Chondrocyte (in vitro differentiated cells): ENCODE measurements at regions not wholly inside any gene's neighbourhood (a gene's known extent, or its start where the extent isn't known, plus 50 kb on each side); places are given as distances from the start of the nearest gene placed in this dataset.
"Not testable (repeated sequence)": the region's sequence is repeated elsewhere in the genome, so short reads cannot be mapped to it uniquely, and the experiment has no call there.

ENCODE experiments used
- DNase-seq: peaks from one replicate; pipeline ENCODE4 v3.0.0; 2021; ENCODE audit warnings: mixed read lengths, low spot score
- H3K27ac Mint-ChIP-seq: one replicate; pipeline ENCODE4 v1.8.0; 2021; ENCODE audit warnings: mild to moderate bottlenecking, moderate library complexity, mixed read lengths; ENCODE audit not compliant: unreplicated experiment
- H3K27me3 Mint-ChIP-seq: 2 replicates; pipeline ENCODE4 v1.8.0; 2021; ENCODE audit warnings: low read depth, mixed read lengths
- H3K36me3 Mint-ChIP-seq: 2 replicates; pipeline ENCODE4 v1.8.0; 2021; ENCODE audit warnings: low read depth, mixed read lengths
- H3K4me1 Mint-ChIP-seq: 2 replicates; pipeline ENCODE4 v1.8.0; 2021; ENCODE audit warnings: low read depth, mild to moderate bottlenecking, mixed read lengths
- H3K4me3 Mint-ChIP-seq: one replicate; pipeline ENCODE4 v1.8.0; 2021; ENCODE audit warnings: mild to moderate bottlenecking, moderate library complexity, mixed read lengths; ENCODE audit not compliant: unreplicated experiment
- H3K9me3 Mint-ChIP-seq: 2 replicates; pipeline ENCODE4 v1.8.0; 2021; ENCODE audit warnings: low read depth, mixed read lengths
- CTCF ChIP-seq: fragments of 200-600 bp; sonication (generic); IDR thresholded peaks from 2 replicates; pipeline ENCODE4 v1.5.0; 2021; ENCODE audit warnings: antibody characterized with exemption, mild to moderate bottlenecking, moderate library complexity

- H3K4me1 Mint-ChIP-seq: no peaks in the 10 kb centered on the region
- no peaks in the 10 kb centered on the region for H3K36me3 Mint-ChIP-seq
- DNase-seq: no peak
- no peak overlapping the region for H3K4me3 Mint-ChIP-seq
- TF ChIP-seq CTCF: no peak
- H3K9me3 Mint-ChIP-seq: no peaks in the 10 kb centered on the region
- H3K27ac Mint-ChIP-seq: no peak overlapping the region
- peaks cover 26% of the 10 kb centered on the region for H3K27me3 Mint-ChIP-seq
Observed at GRCh38 chr11:116373104-116373944, 399.5 kb downstream of the BUD13 start.

GRCh38 chr11:116371146-116371545, 401.6 kb downstream of the BUD13 start:
- Mint-ChIP-seq H3K4me3 (no peak overlapping the region), H3K36me3 (no peaks in the 10 kb centered on the region), H3K4me1 (peaks cover 12% of the 10 kb centered on the region), H3K9me3 (no peaks in the 10 kb centered on the region), H3K27ac (no peak overlapping the region), H3K27me3 (peaks cover 15% of the 10 kb centered on the region)
- DNase-seq: no peak
- no peak for TF ChIP-seq CTCF

- Mint-ChIP-seq H3K4me3 (no peak overlapping the region), H3K27ac (no peak overlapping the region), H3K9me3 (no peaks in the 10 kb centered on the region), H3K4me1 (peaks cover 15% of the 10 kb centered on the region), H3K36me3 (no peaks in the 10 kb centered on the region), H3K27me3 (peaks cover 15% of the 10 kb centered on the region)
- TF ChIP-seq CTCF: no peak
- no peak for DNase-seq
Observed at GRCh38 chr11:116368784-116369183, 404.0 kb downstream of the BUD13 start.

- no peak for DNase-seq
- Mint-ChIP-seq H3K36me3 (no peaks in the 10 kb centered on the region), H3K27ac (peak overlapping the region; percentile 15), H3K4me1 (peaks cover 15% of the 10 kb centered on the region), H3K4me3 (no peak overlapping the region), H3K9me3 (no peaks in the 10 kb centered on the region), H3K27me3 (peaks cover 20% of the 10 kb centered on the region)
- no peak for TF ChIP-seq CTCF
Observed at GRCh38 chr11:116366980-116367645, 405.7 kb downstream of the BUD13 start.

- Mint-ChIP-seq H3K4me3 (no peak overlapping the region), H3K27me3 (peaks cover 19% of the 10 kb centered on the region), H3K36me3 (no peaks in the 10 kb centered on the region), H3K27ac (no peak overlapping the region), H3K9me3 (no peaks in the 10 kb centered on the region), H3K4me1 (peaks cover 15% of the 10 kb centered on the region)
- TF ChIP-seq CTCF: peak; percentile 10
- DNase-seq: no peak
Observed at GRCh38 chr11:116366451-116366850, 406.3 kb downstream of the BUD13 start.

DNA sequence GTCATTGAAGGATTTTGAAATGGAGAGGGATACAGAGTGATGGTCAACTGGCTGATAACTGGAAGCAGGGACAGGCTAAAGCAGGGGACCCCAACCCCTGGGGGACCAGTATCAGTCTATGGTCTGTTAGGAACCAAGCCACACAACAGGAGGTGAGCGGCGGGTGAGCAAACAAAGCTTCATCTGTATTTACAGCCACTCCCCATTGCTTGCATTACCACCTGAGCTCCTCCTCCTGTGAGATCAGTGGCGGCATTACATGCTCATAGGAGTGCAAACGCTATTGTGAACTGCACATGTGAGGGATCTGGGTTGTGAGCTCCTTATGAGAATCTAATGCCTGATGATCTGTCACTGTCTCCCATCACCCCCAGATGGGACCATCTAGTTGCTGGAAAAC, 407.9 kb downstream of the BUD13 start:
- H3K27ac Mint-ChIP-seq: not testable (repeated sequence)

More for the DNA sequence above, 407.9 kb downstream of the BUD13 start:
- not testable (repeated sequence) for DNase-seq, H3K4me3 Mint-ChIP-seq, H3K9me3 Mint-ChIP-seq, H3K36me3 Mint-ChIP-seq
- Mint-ChIP-seq H3K4me1 (peaks cover 15% of the 10 kb centered on the region), H3K27me3 (peaks cover 18% of the 10 kb centered on the region)
